GM21390 (cell line): ENCODE measurements at regions not wholly inside any gene's neighbourhood (a gene's known extent, or its start where the extent isn't known, plus 50 kb on each side); places are given as distances from the start of the nearest gene placed in this dataset.

Experiments
- ATAC-seq: cut with Tn5 transposase; IDR thresholded peaks from one replicate; pipeline ENCODE4 v1.9.1; 2021; ENCODE audit not compliant: unreplicated experiment

GRCh38 chr5:73267766-73268435 lies 94.9 kb downstream of the TMEM174 start:
- no peak for ATAC-seq

- no peak for ATAC-seq
Observed at GRCh38 chr5:73266925-73267765, 94.2 kb downstream of the TMEM174 start.

DNA sequence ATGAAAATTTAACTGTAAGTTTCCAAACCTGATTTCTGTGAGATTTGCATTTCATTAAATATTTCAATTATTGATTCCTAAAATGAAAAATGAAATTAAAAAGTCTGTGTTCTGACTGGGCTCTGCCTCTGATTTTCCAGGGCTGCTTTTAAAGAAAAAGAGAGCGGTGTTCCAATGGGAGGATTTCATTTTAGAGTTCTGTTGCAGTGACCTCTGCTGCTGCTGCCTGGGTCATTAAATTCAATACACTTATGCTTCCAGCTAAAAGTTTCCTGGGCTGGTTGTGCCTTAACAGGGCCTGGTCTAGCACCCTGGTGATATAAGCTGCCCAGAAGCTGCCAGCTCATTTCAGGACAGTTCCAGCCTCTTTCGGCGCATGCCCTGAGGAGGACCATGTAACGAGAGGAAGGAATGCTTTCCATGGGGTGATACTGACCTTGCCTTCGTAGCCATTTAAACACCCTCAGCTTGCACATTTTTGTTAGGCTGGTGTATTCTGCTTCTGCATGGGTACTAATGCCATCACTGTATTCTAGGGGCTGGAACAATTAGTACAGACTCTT lies 93.3 kb downstream of the TMEM174 start:
- no peak for ATAC-seq

DNA sequence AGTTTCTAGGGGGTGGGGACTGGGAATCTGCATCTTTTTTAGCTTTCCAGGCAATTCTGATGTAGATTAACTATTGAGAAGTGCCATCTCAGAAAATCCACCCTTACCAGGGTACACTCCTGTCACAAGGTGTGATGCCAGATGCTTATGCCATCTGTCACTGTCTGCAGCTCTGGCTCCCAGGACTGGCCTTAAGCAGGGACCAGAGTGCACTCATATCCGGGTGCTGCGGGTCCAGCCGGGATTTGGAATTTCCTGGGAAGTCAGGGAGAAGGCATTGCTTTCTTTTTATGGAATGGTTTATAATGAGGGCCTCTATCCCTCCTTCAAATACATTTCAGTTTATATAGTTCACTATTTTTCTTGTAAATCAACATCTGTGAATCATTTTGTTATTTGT lies 92.6 kb downstream of the TMEM174 start:
- ATAC-seq, result no peak

DNA sequence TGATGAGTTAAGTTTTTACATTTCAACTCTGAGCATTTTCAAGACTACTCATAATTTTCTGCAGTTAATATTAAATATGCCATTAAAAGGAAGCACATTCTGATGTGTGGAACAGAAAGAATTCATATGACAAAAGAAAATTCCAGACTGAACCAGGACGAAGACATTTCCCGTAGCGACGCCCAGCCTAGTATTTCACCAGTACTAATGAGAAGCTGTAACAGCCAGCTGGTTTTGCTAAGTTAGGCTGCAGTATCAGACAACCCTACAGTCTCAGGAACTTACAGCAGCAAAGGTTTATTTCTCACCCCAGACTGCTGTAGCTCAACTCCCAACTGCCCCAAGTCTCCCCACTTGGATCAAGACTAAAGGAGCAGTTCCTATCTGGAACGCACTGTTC lies 91.6 kb downstream of the TMEM174 start:
- no peak for ATAC-seq

- no peak for ATAC-seq
Observed at GRCh38 chr5:73263001-73263710, 90.2 kb downstream of the TMEM174 start.

DNA sequence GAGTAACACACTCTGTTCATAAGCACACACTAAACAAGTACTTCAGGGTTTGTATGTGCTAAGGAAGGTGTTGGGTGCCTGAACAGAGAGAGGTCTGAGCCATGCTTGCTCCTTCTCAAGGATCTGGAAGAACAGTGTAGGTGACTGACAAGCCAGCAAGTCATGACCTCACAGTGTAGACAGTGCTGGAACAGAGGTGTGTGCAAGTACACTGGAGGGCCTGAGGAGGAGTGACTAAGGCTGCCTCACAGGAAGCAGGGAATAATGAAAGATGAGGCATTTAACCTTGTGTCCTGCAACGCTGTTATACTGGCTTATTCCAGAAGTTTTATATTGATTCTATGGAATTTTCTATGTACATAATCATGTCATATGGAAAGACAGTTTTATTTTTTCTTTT lies 83.9 kb downstream of the TMEM174 start:
- ATAC-seq, result no peak

GRCh38 chr5:73256462-73256861 lies 83.5 kb downstream of the TMEM174 start:
- ATAC-seq, result no peak

DNA sequence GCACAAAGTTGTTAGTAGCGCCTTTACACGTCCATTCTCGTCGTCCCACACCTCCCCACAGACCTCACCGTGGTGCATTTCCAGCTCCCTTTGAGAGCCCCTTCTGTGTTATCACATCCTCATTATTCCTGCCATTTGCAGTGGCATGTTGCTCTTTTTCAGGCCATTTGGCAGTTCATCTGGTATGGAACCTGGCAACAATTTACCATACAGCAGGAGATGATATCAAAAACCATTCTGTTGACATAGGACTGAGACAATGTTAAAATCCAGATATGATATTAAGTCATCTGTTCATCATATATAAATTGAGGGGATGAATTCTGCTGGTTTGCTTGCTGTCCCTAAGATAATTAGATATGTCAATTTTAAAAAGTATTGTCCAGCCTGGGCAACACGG lies 83.0 kb downstream of the TMEM174 start:
- ATAC-seq, result no peak

DNA sequence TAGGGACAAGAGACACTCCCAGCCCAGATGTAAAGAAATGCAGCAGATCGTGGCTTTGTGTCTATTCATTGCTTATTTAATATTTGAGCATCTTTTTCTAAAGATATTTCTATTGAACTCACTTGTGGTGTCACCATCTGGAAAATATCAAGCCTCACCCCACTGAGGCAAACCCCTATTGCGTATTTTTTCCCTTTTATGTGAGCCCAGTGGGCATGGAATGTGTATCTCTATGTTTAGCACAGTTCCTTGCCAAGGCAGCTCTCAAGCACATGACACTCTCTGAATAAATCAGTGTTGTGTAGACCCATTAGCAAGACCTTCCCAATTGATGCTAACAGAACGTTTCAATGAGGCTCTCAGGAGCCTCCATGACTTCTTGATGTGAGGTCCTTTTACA lies 81.6 kb downstream of the TMEM174 start:
- no peak for ATAC-seq

- ATAC-seq, result no peak
Observed at GRCh38 chr5:73253047-73253660, 80.2 kb downstream of the TMEM174 start.

DNA sequence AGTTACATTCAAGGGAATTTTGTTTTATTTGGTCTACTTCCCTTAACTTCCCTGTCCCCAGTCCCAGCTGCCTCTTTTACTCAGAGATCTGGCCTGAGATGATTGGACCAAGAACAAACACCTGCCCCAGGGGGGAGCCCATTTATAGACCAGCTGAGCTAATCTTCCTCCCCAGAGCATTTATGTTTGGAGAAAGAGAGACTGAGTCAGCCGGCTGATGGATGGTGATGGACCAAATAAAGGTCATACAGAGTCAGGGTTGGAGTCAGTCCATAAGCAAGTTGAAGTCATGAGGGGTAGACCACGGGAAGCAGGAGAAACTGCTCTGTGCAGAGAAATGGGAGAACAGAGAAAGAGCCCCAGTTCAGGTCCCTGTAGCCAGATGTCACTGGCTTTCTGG lies 77.7 kb downstream of the TMEM174 start:
- no peak for ATAC-seq

DNA sequence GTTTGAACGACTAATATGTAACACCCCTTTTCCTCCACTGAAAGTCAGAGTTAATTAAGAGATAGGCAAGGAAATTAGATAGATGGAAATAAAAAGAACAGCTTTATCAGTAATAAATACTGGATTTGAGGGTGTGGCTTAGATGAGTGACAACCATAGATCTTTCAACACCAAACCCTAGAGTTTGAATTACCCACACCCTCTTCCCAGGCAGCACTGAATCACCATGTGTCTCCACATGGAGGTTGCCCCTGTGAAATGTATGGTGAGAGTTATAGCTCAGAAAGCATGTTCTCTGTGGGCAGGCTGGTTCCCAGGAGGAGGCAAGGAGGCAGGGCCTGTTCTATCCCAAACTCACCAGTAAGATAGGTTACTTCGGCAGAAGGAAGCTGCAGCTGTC lies 69.7 kb downstream of the TMEM174 start:
- no peak for ATAC-seq

DNA sequence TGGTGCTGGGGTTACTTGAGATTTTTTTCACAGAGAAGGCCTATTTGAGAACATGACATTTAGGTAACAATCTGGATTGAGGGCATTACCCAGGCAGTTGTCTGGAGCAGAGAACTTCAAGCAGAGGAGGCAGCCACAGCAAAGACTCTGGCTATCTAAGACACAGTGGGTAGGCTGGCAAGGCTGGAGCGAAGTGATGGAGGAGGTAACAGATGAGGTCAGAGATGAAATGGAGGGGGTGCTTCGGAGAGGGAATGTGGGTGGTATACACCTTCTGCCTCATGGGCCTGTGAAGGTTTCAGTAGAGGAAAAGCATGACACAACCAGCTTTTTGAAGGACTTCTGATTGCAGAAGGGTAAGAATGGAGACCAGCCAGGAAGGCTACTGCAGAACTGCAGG lies 65.9 kb downstream of the TMEM174 start:
- ATAC-seq, result no peak

DNA sequence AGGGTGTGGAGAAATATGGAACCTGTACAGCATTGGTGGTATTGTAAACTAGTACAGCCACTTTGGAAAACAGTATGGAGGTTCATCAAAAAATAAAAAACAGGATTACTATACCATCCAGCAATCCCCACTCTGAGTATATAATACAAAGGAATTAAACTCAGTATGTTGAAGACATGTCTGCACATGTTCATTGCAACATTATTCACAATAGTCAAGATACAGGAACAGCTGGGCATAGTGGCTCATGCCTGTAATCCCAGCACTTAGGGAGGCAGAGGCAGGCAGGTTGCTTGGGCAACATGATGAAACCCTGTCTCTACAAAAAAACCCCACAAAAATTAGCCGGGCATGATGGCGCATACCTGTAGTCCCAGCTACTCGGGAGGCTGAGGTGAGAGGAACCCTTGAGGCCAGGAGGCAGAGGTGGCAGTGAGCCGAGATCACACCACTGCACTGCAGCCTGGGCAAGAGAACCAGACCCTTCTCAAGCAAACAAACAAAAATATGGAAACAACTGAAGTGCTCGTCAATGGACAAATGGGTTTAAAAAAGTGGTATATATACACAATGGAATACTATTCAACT lies 63.6 kb downstream of the TMEM174 start:
- no peak for ATAC-seq

GRCh38 chr5:73234204-73234555 lies 61.2 kb downstream of the TMEM174 start:
- ATAC-seq, result no peak

GRCh38 chr5:73233461-73234203 lies 60.6 kb downstream of the TMEM174 start:
- no peak for ATAC-seq

DNA sequence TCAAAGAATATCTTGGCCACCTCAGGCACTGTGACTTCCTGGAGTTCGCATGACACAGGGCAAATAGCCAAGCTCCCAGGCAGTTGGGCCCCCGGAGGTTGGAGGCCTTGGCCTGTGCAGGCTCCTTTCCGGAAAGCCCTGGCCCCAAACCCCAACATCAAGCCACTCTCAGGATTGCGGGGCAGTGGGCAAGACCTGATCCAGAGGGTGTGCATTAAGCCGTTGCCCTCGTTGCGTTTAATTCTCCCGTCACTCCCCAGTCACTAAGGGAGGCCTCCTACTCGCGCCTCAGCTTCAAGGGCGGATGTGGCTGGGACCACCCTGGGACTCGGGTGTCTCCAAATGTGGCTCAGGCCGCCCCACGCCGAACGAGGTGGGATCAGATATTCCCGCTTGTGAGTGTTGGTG lies 60.1 kb downstream of the TMEM174 start:
- no peak for ATAC-seq

DNA sequence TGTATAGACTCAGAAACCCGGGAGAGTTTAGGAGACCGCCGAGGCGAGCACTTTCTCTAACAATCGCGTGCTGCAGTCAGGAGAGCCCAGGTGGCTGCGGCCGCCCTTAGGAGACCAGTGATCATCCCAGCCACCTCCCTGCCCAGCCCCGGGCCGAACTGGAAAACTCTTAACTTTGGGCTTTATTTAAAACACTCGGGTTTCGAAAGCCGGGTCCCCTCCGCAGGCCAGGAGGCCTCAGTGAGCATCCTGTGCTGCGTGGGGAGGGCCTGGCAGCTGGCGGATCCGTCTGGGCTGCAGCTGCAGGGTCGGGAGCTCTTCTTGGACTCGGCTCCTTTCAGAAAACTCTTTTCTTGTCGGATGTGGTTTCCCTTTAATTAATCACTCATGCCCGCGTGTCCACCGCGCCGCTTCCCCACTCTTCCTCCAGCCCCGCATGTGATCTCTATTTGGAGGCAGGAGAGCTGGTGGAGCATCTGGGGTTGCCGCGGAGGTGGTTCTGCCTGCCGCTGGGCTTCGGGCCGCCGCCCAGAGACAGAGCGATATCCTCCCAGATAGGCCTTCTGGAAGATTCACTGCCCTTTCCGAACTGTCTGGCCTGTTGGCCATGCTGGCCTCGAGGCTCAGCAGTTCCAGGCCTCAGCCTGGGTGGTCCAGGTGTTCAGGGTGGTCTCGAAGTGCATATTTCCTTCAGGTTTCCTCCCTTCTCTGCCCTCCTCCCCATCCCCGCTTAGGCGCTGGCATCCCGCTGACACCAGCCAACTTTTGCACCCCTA lies 59.5 kb downstream of the TMEM174 start:
- ATAC-seq, result no peak
